Erythroblast (primary cell): ENCODE measurements at regions not wholly inside any gene's neighbourhood (a gene's known extent, or its start where the extent isn't known, plus 50 kb on each side); places are given as distances from the start of the nearest gene placed in this dataset.

Experiments used
- DNase-seq, 2 experiments: peaks; one replicate each; lab custom pipeline; 2025; lab: John Stamatoyannopoulos, UW
- GATA1 ChIP-seq: IDR thresholded peaks from 2 replicates; pipeline ENCODE4 v1.6.1; 2011; ENCODE audit warnings: low read depth, mild to moderate bottlenecking, control low read depth, low read length, moderate library complexity
- POLR2A ChIP-seq: IDR thresholded peaks from 2 replicates; pipeline ENCODE4 v1.6.1; 2011; ENCODE audit warnings: mild to moderate bottlenecking, low read length

DNA sequence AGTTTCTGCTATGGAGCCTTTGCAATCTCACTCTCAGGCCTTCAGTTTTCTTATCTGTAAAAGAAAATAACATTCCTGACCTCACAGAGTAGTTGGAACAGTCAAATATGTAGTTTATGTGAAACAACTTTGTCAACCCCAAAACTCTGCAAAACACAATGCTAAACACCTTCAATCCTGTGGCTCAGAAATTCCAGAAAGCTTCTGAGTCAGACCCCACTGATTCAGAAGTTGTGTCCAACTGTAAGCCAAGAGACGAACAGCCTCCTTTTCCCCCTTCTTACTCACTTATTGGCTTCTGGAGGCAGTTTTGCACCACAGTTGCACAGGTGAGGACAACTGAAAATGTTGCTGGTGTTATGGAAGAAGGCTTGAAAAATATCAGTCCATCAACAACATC lies 52.9 kb downstream of the TMSB4Y start:
- DNase-seq: no peak
- TF ChIP-seq GATA1 (no peak), POLR2A (no peak)

DNA sequence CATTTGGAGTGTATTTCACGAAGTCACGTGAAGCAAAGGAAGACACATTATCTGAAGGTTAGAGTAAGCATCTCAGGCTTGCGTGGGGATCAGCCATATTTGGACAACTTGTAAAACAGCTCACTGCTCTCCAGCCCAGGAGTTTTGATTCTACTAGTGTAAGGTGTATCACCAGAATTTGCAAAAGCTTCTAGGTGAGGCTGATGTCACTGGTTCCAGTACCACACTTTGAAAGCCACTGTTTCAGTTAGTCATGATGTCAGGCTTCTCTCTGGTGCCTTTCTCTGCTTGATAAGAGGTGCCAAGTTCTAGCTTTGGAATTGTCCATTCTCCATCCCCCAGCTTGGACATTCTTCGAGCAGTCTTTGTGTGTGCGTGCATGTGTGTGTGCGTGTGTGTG lies 62.3 kb downstream of the TMSB4Y start:
- no peak for TF ChIP-seq GATA1
- TF ChIP-seq POLR2A: no peak

DNA sequence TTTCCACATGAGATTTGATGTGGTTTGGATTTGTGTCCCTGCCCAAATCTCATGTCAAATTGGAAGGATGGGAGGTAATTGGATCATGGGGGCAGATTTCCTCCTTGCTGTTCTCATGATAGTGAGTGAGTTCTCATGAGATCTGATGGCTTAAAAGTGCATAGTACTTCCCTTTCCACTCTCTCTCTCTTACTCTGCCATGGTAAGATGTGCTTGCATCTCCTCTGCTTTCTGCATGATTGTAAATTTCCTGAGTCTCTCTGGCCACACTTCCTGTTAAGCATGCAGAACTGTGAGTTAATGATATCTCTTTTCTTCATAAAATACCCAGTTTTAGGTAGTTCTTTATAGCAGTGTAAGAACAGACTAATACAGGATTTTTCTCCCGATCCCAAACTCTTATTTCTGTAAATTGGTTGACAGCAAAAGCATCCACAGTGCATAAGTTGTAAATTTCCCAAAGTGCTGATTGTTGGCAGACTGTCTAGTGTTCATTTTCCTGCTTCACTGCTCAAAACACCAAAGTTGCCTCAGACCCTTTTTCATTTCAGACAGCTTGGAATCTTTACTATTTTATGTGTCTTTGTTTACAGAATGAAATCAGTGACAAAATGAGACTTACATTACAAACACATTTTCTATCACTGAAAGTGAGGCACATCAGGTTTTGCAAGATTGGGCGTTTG lies 86.6 kb downstream of the TMSB4Y start:
- no peak for DNase-seq
- TF ChIP-seq GATA1 (no peak), POLR2A (no peak)

More for the DNA sequence above, 62.3 kb downstream of the TMSB4Y start:
- DNase-seq: no peak

DNA sequence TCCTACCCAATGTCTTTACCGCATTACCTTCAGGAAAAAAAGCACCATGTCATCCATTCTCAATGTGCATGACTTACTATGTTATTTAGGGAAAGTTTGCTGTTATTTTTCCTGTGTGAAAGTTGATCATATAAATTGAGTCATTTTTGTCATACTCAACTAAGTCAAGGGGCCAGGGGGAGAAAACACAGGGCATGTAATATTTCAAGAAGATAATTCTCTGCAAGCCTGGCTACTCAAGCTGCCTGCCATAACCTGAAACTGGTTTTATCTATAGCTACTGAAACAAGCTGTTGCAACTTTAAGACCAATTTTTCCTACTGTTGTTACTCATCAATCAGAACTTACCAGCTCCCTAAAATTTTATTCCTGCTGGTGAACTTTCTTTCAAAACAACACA lies 91.4 kb downstream of the TMSB4Y start:
- TF ChIP-seq POLR2A (no peak), GATA1 (no peak)

DNA sequence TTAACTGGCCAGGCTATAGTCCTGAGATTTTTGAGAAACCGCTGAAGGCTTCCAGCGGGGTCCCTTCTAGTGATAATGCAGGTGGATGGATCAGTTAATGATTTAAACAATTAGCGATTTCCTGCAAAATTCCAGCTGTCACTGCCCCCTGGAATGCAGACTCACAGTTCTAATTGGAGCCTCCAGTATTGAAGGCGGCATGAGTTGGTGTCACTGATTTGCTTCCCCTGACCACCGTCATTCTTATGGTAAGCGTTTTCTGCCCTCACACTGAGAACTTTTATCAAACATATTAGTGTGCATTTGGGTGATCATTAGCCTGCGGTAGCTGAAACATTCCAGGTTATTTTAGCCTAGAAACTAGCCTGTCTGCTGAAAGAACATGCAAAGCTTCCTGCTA lies 99.1 kb downstream of the TMSB4Y start:
- no peak for DNase-seq
- TF ChIP-seq GATA1 (no peak), POLR2A (no peak)

More for the DNA sequence above, 91.4 kb downstream of the TMSB4Y start:
- DNase-seq: no peak

DNA sequence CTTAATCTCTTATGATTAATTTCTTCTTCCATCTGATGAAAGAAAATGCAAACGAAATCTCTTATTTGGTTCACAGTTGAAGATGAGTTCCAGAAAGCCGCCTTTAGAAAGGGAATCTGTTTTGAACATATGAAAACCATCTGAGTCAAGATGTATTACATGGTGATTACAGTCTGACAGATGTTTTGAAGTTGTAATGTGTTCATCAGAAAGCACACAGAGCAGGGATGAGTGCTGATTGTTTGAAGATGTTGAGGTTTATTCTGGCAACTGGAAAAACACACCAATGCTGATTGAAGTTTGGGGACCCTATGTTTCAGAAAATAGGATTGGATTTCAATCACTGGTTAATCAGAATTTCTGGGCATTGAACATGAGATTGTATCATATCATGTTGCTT lies 99.7 kb downstream of the TMSB4Y start:
- TF ChIP-seq POLR2A (no peak), GATA1 (no peak)
- no peak for DNase-seq

DNA sequence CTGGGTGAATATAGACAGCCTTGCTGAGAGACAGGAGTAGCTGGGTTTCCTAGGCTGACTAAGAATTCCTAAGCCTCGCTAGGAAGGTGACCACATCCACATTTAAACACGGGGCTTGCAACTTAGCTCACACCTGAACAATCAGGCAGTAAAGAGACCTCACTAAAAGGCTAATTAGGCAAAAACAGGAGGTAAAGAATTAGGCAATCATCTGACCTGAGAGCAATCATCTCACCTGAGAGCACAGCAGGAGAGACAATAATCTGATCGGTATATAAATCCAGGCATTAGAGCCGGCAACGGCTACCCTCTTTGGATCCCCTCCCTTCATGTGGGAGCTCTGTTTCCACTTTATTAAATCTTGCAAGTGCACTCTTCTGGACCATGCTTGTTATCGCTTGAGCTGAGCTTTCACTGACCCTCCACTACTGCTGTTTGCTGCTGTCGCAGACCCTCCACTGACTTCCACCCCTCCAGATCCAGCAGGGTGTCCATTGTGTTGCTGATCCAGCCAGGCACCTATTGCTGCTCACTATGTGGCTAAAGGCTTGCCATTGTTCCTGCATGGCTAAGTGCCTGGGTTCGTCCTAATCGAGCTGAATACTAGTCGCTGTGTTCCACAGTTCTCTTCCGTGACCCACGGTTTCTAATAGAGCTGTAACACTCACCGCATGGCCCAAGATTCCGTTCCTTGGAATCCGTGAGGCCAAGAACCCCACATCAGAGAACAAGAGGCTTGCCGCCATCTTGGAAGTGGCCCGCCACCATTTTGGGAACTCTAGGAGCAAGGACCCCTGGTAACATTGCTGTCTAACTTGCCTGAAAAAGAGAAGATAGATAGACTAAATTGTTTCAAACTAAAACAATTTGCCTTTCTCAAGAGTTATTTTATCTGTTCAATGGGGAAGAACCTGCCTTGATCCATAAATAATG lies 100.7 kb downstream of the TMSB4Y start:
- TF ChIP-seq POLR2A (no peak), GATA1 (no peak)
- DNase-seq: no peak

DNA sequence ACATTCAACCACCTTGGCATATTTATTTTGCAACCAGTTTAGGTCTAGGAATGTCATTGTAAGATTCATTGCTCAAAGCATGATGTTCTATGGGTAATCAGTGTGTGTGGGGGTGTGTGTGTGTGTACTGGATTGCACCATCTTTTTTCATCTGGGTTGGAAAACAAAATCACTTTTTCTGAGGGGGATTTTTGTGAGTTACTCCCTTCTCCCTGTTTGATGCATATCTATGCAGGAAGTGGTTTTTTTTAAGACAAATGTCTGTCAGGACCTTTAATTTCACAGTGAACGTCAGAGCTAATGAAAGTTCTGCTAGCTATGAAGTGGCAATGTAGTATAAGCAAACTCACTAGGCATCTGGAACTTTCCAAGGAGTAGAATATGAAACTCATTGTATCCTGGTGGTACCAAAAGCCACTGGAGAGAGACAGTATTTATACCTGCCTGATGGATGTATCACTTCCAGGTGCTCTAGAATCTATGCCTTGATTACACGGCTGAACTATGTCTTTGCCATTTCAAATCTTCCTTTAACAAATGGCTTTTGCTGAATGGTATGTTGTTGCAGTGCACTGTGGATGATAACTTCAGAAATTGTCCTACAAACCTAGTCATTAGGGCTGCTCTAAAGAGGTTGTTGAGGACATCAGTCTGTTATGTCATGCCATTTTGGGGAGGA lies 101.5 kb downstream of the TMSB4Y start:
- DNase-seq: no peak
- no peak for TF ChIP-seq GATA1
- TF ChIP-seq POLR2A: no peak

DNA sequence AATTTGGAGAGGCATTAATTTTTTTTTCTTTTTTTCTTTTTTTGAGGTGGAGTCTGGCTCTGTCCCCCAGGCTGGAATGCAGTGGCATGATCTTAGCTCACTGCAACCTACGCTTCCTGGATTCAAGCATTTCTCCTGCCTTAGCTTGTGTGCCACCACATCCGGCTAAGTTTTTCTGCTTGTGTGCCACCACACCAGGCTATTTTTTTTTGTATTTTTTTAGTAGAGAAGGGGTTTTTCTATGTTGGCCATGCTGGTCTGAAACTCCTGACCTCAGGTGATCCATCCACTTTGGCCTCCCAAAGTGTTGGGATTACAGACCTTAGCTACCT lies 102.0 kb downstream of the TMSB4Y start:
- DNase-seq: no peak
- no peak for TF ChIP-seq POLR2A
- no peak for TF ChIP-seq GATA1

DNA sequence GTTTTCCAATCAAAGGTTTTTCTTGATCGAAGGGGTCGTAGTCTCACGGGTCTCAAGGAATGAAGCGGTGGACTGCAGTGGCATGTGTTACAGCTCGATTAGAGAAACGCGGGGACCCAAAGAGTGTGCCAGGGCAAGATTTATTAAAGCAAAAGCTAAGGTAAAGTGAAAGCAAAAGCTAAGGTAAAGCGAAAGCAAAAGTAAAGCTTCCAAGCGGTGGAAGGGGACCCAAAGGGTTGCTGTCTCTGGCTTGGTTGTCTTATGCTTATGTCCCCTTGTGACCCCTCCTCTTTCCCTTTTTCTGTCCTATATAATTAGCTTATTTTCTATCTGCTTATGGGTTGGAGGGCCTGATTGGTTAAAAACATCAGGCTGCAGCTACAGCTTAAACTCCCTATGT lies 126.4 kb downstream of the TMSB4Y start:
- no peak for TF ChIP-seq POLR2A
- TF ChIP-seq GATA1: no peak
- DNase-seq: peak in 1 of 2 experiments; percentile 0

DNA sequence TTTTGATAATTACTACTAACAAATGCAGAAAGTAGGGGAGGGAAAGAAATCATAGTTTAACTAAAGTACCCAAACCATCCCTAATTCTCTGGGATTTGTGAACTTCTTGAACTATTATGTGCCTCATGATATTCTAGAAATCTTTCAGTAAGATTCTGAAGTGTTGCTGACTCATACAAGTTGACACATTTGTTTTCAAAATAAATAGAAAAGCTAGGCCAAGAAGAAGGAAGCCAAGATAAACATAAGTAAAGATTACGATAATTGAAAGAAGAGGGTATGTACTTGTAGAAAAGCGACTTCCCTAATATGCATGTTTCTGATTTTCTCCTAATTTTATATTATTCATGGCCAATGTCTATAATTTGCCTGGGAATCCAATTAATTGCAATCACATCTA lies 140.7 kb downstream of the TMSB4Y start:
- TF ChIP-seq GATA1 (no peak), POLR2A (no peak)
- DNase-seq: no peak

DNA sequence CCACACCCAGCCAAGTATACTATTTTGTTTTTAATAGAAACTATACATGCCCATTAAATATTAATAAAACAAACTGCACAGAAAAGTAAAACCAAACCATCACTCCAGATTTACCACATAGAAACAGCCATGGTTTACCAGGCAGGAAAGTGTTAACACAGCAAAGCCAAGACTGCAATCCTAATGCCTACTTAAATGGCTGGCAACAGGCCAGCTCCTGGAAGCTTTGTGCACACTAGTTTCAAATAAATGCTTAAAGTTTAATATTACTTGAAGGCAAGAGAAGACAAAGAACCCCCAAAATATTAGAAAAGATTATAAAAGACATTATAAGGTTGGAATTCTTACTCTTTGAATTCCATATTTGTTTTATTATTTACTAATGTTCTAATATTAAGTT lies 141.0 kb downstream of the VCY start:
- no peak for DNase-seq
- TF ChIP-seq POLR2A (no peak), GATA1 (no peak)

DNA sequence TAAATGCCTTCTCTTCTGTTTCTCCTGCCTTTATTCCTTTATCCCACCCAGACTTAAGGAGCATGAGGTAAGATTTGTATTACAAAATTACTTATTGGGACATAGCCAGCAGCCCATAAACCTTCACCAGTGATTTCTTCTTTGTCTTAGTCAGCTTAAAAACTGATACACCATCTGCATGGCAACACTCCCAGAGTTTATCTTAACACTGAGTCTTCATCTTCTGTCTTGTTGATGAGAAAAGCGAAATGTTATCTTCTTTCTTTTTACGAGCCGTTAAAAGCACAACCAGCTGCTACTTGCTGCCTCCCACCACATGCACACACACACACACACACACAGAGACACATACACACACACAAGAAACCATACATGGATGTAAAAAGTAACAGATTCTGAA lies 116.7 kb downstream of the VCY start:
- TF ChIP-seq GATA1: no peak
- no peak for TF ChIP-seq POLR2A
- DNase-seq: peak; percentile 2 to 52

DNA sequence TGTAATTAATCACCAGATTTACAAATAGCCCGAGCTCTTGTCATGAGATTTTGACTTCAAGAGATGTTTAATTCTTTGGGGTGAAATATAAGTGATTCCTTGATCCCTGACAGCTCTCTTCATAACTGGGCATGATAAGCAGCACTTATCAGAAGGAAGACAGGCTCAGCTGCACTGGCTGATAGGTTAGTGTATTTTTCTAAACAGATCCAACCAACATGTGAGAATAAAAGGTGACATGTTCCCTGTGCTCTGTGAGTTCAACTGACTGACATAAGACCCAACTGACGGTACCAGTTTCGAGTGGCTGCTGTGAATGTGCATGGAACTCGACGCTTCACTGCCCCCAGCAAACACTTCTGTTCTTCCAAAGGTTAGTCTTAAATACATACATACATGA lies 114.8 kb downstream of the VCY start:
- DNase-seq: peak; percentile 74 to 89
- TF ChIP-seq GATA1 (no peak), POLR2A (no peak)
